Transverse colon (tissue), 4 donors: ENCODE measurements at regions not wholly inside any gene's neighbourhood (a gene's known extent, or its start where the extent isn't known, plus 50 kb on each side); places are given as distances from the start of the nearest gene placed in this dataset.

ENCODE experiments used
- DNase-seq: peaks from one replicate; pipeline ENCODE4 v3.0.0-alpha.2; 2019
- H3K27ac ChIP-seq, 4 donors: fragments of 200-600 bp; sonication (generic); 2 replicates each; pipeline ENCODE4 v1.5.1; 2016 to 2018; ENCODE audit warnings: inconsistent platforms in 4 of 4
- H3K27me3 ChIP-seq: fragments of 200-600 bp; sonication (generic); 2 replicates; pipeline ENCODE4 v1.5.1; 2017; ENCODE audit warnings: inconsistent platforms
- H3K36me3 ChIP-seq, 4 donors: fragments of 200-600 bp; sonication (generic); 2 replicates each; pipeline ENCODE4 v1.5.1; 2017 to 2019; ENCODE audit warnings: inconsistent platforms in 4 of 4
- H3K4me1 ChIP-seq, 4 donors: fragments of 200-600 bp; sonication (generic); 2 replicates each; pipeline ENCODE4 v1.5.1; 2017 to 2020; ENCODE audit warnings: inconsistent platforms in 4 of 4
- H3K4me3 ChIP-seq, 4 donors: fragments of 200-600 bp; sonication (generic); 1 replicate in 1 of 4; 2 replicates in 3 of 4; pipeline versions ENCODE4 v1.5.1 to v1.6.1; 2017 to 2019; ENCODE audit warnings: inconsistent platforms in 4 of 4
- H3K9me3 ChIP-seq, 2 donors: fragments of 200-600 bp; sonication (generic); 2 replicates each; pipeline ENCODE4 v1.5.1; 2017 to 2019; ENCODE audit warnings: inconsistent platforms in 2 of 2
- EP300 ChIP-seq: sonication (generic); formaldehyde crosslinking; IDR thresholded peaks from one replicate; pipeline ENCODE4 v1.6.1; 2017; ENCODE audit warnings: antibody characterized with exemption, low read depth
- POLR2A ChIP-seq: fragments of 450-650 bp; IDR thresholded peaks from one replicate; pipeline ENCODE4 v1.6.1; 2016; ENCODE audit warnings: antibody characterized with exemption, mild to moderate bottlenecking, moderate library complexity
- POLR2AphosphoS5 ChIP-seq, 3 donors: sonication (generic); formaldehyde crosslinking; IDR thresholded peaks; one replicate each; pipeline ENCODE4 v1.6.1; 2016; ENCODE audit warnings: antibody characterized with exemption in 3 of 3
- WGBS, 2 donors: methylation state at CpG; one replicate each; pipeline ENCODE4 v1.1.5; 2018; ENCODE audit warnings: low coverage in 1 of 2; 5-methylcytosine and 5-hydroxymethylcytosine counted together
- in situ Hi-C, 4 donors: fragments of 200-750 bp; cut with MboI; loops; one replicate each; pipeline versions ENCODE4 v1.15.0 to v1.15.1; 2017; ENCODE audit warnings: low sequenced_read_pairs in 3 of 4, low pct_ligation_motif_present in 1 of 4, low pct_unique_long_range_greater_than_20kb in 1 of 4
- intact Hi-C: fragments of 100-400 bp; cut with DNase I; formaldehyde crosslinking; loops from one replicate; pipeline ENCODE4 v1.15.1; 2023; ENCODE audit warnings: low total_unique reads
- TF ChIP-seq, protein P1 (sequence below), 5 experiments: fragments of 200-600 bp in 3 of 5; fragments of 450-650 bp in 2 of 5; sonication (generic) in 3 of 5; IDR thresholded peaks; 1 replicate in 2 of 5; 2 replicates in 3 of 5; pipeline ENCODE4 v1.5.1; 2016 to 2017; ENCODE audit warnings: antibody characterized with exemption in 5 of 5, inconsistent platforms in 3 of 5, mild to moderate bottlenecking in 2 of 5, moderate library complexity in 1 of 5

DNA sequence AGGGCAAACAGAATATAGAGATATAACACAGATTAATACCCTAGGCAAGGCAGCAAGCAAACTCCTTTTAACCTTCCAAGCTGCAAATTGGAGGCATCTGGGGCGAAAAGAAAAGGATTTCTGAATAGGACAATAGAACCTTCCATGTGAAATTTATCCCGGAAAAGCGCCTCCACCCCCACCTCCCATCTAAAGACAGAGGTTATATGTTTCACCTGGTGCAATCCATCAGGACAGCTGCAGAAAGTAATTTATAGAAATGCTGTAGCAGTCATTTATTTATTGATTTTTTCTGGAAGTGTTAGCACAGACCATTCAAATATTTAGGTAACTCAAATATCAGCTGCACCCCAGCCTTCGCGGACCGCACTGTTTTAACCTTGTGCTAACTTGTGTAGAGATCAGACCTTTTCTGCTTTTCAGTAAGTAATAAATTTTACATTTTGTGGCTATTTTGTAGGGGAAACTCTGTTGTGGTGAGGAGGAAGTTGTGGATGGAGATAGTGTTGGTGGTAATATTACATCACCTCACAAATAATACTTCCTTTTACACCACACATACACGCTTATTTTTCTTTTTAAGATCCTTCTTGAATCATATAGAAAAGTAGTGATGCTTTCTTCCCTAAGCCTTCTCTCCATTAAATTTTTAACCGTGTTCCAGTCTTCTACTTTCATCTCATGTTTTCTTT lies 919.3 kb upstream of the CDH2 start:
- no peak for DNase-seq
- Histone ChIP-seq H3K9me3 (no peaks in the 10 kb centered on the region), H3K4me1 (no peaks in the 10 kb centered on the region), H3K27ac (no peak overlapping the region), H3K36me3 (no peaks in the 10 kb centered on the region), H3K27me3 (no peaks in the 10 kb centered on the region), H3K4me3 (no peak overlapping the region)
- intact Hi-C loops (no loop called here), in situ Hi-C loops (no loop called here)
- TF ChIP-seq, protein P1, sequence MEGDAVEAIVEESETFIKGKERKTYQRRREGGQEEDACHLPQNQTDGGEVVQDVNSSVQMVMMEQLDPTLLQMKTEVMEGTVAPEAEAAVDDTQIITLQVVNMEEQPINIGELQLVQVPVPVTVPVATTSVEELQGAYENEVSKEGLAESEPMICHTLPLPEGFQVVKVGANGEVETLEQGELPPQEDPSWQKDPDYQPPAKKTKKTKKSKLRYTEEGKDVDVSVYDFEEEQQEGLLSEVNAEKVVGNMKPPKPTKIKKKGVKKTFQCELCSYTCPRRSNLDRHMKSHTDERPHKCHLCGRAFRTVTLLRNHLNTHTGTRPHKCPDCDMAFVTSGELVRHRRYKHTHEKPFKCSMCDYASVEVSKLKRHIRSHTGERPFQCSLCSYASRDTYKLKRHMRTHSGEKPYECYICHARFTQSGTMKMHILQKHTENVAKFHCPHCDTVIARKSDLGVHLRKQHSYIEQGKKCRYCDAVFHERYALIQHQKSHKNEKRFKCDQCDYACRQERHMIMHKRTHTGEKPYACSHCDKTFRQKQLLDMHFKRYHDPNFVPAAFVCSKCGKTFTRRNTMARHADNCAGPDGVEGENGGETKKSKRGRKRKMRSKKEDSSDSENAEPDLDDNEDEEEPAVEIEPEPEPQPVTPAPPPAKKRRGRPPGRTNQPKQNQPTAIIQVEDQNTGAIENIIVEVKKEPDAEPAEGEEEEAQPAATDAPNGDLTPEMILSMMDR (IDR thresholded peaks at IDR 0.05): no peak
- TF ChIP-seq POLR2A (no peak), POLR2AphosphoS5 (IDR thresholded peaks at IDR 0.05) (no peak), EP300 (no peak)
- 36 to 53% methylated on average over 8 of the region's 8 CpGs for WGBS, 2 donors

GRCh38 chr18:29087616-29088246 lies 910.8 kb upstream of the CDH2 start:
- no peak overlapping the region for H3K4me3 ChIP-seq
- no peaks in the 10 kb centered on the region for H3K4me1 ChIP-seq
- no peak for DNase-seq
- in situ Hi-C loops: loop anchor here in 1 of 4 donors (10.0 kb wide), 1 partner anchor 57 kb away; no protein-coding TSS in a partner anchor
- H3K27me3 ChIP-seq: no peaks in the 10 kb centered on the region
- intact Hi-C loops: no loop called here
- no peak overlapping the region for H3K27ac ChIP-seq
- no peaks in the 10 kb centered on the region for H3K36me3 ChIP-seq
- WGBS, 2 donors: 74 to 82% methylated on average over 1 to 3 of the region's 3 CpGs
- TF ChIP-seq, protein P1 (IDR thresholded peaks at IDR 0.05): no peak
- H3K9me3 ChIP-seq: no peaks in the 10 kb centered on the region

- H3K4me3 ChIP-seq: no peak overlapping the region
- DNase-seq: no peak
- no peak overlapping the region for H3K27ac ChIP-seq
- no peaks in the 10 kb centered on the region for H3K36me3 ChIP-seq
- TF ChIP-seq POLR2AphosphoS5 (IDR thresholded peaks at IDR 0.05) (no peak), EP300 (no peak), POLR2A (no peak)
- TF ChIP-seq, protein P1 (IDR thresholded peaks at IDR 0.05): no peak
- H3K27me3 ChIP-seq: no peaks in the 10 kb centered on the region
- H3K4me1 ChIP-seq: no peaks in the 10 kb centered on the region
- intact Hi-C loops (no loop called here), in situ Hi-C loops (loop anchor here in 1 of 4 donors (10.0 kb wide), 1 partner anchor 61 kb away; no protein-coding TSS in a partner anchor)
- no peaks in the 10 kb centered on the region for H3K9me3 ChIP-seq
These were observed 907.2 kb upstream of the CDH2 start for GRCh38 chr18:29084120-29084519.

- Histone ChIP-seq H3K27ac (no peak overlapping the region), H3K4me3 (no peak overlapping the region), H3K36me3 (no peaks in the 10 kb centered on the region), H3K9me3 (no peaks in the 10 kb centered on the region), H3K4me1 (no peaks in the 10 kb centered on the region), H3K27me3 (no peaks in the 10 kb centered on the region)
- in situ Hi-C loops: loop anchor here in 1 of 4 donors (10.0 kb wide), 1 partner anchor 61 kb away; no protein-coding TSS in a partner anchor
- whole genome bisulfite sequencing, 2 donors: 54 to 61% methylated on average over 4 of the region's 4 CpGs
- intact Hi-C loops: no loop called here
- TF ChIP-seq, protein P1 (IDR thresholded peaks at IDR 0.05): no peak
- TF ChIP-seq POLR2AphosphoS5 (IDR thresholded peaks at IDR 0.05) (no peak), POLR2A (no peak), EP300 (no peak)
- DNase-seq: no peak
These were observed 906.6 kb upstream of the CDH2 start for GRCh38 chr18:29083545-29083944.
